Panc1 (cell line): ENCODE measurements at regions not wholly inside any gene's neighbourhood (a gene's known extent, or its start where the extent isn't known, plus 50 kb on each side); places are given as distances from the start of the nearest gene placed in this dataset.

Source experiments
- CTCF ChIP-seq: fragments of 450-650 bp; IDR thresholded peaks from 2 replicates; pipeline ENCODE4 v1.5.1; 2017; ENCODE audit warnings: mild to moderate bottlenecking
- POLR2AphosphoS5 ChIP-seq: IDR thresholded peaks from 2 replicates; pipeline ENCODE4 v1.6.1; 2012; ENCODE audit warnings: mild to moderate bottlenecking, low read depth, low read length, moderate library complexity
- TCF7L2 ChIP-seq: IDR thresholded peaks from 2 replicates; pipeline ENCODE4 v1.6.1; 2011; ENCODE audit warnings: mild to moderate bottlenecking, low read depth, low read length, inconsistent platforms

GRCh38 chr6:97396880-97397279 is 113.9 kb upstream of the MMS22L start:
- TF ChIP-seq CTCF (no peak), POLR2AphosphoS5 (no peak), TCF7L2 (no peak)
